HCT116 (cell line): ENCODE measurements at regions not wholly inside any gene's neighbourhood (a gene's known extent, or its start where the extent isn't known, plus 50 kb on each side); places are given as distances from the start of the nearest gene placed in this dataset.

ENCODE experiments used
- ATAC-seq: fragments of 200-7000 bp; cut with Tn5 transposase; 2 replicates; pipeline ENCODE4 v1.9.1; 2020; ENCODE audit warnings: mild to moderate bottlenecking, moderate library complexity
- BruUV-seq: library from RNA; stranded (reverse); fragments of 400-500 nt; replicated peaks from 2 replicates; lab custom pipeline; 2021; lab: Mats Ljungman, UMichigan
- CTCF ChIA-PET: fragments of 300-600 bp; sonication (Branson Sonifier 250); formaldehyde crosslinking; loops from one replicate; lab custom pipeline; 2021; ENCODE audit warnings: antibody characterized with exemption; lab: Charles Lee
- POLR2A ChIA-PET: fragments of 300-600, 350-600 bp; sonication (Branson Sonifier 250); formaldehyde crosslinking; loops from one replicate; lab custom pipeline; 2021; ENCODE audit warnings: antibody characterized with exemption; lab: Charles Lee
- RAD21 ChIA-PET, 2 experiments: fragments of 300-600 bp; sonication (Branson Sonifier 250); formaldehyde crosslinking; loops; one replicate each; lab custom pipeline; 2023; ENCODE audit warnings: low total read pairs in 2 of 2; ENCODE audit not compliant: uncharacterized antibody in 2 of 2, unreplicated experiment in 2 of 2, low non-redundant PET in 1 of 2; lab: Charles Lee
- DNase-seq: peaks from one replicate; pipeline ENCODE4 v3.0.0-alpha.2; 2010; ENCODE audit warnings: low read depth, low spot score
- H2AFZ ChIP-seq: fragments of 200-600 bp; shearing (Covaris generic), sonication (generic); 2 replicates; pipeline ENCODE4 v1.6.1; 2017; ENCODE audit warnings: low read depth, mixed run types, mixed read lengths, antibody characterized with exemption, low read length; ENCODE audit not compliant: poor library complexity, severe bottlenecking
- H3K27ac ChIP-seq: 2 replicates; pipeline ENCODE4 v1.5.1; 2012; ENCODE audit warnings: low read depth, low read length
- H3K27me3 ChIP-seq: fragments of 200-600 bp; sonication (generic); 2 replicates; pipeline ENCODE4 v1.6.1; 2016; ENCODE audit warnings: mixed run types, low read length, mixed read lengths; ENCODE audit not compliant: insufficient read depth
- H3K36me3 ChIP-seq, 2 experiments: fragments of 200-500 bp in 1 of 2; fragments of 200-600 bp in 1 of 2; sonication (Bioruptor generic) in 1 of 2; sonication (generic) in 1 of 2; 2 replicates each; pipeline versions ENCODE4 v1.5.1 to v1.6.1; 2014 to 2016; ENCODE audit warnings: low read length in 2 of 2, inconsistent platforms in 1 of 2, mixed read lengths in 1 of 2, mixed run types in 1 of 2; ENCODE audit not compliant: insufficient read depth in 2 of 2, control insufficient read depth in 1 of 2
- H3K4me1 ChIP-seq, 2 experiments: fragments of 200-600 bp in 1 of 2; sonication (generic) in 1 of 2; 2 replicates each; pipeline versions ENCODE4 v1.5.1 to v1.6.1; 2012 to 2017; ENCODE audit warnings: low read length in 2 of 2, inconsistent platforms in 1 of 2, mild to moderate bottlenecking in 1 of 2, mixed read lengths in 1 of 2, mixed run types in 1 of 2, moderate library complexity in 1 of 2; ENCODE audit not compliant: insufficient read depth in 2 of 2, control insufficient read depth in 1 of 2
- H3K4me2 ChIP-seq: fragments of 200-600 bp; sonication (generic); 2 replicates; pipeline ENCODE4 v1.6.1; 2017; ENCODE audit warnings: mixed run types, low read length, mixed read lengths
- H3K4me3 ChIP-seq, 2 experiments: fragments of 200-600 bp in 1 of 2; sonication (generic) in 1 of 2; replicated peaks in 1 of 2; 2 replicates each; pipeline ENCODE4 v1.5.1; 2011 to 2016; ENCODE audit warnings: low read length in 2 of 2, control low read depth in 1 of 2, low read depth in 1 of 2, mild to moderate bottlenecking in 1 of 2, mixed read lengths in 1 of 2, mixed run types in 1 of 2
- H3K79me2 ChIP-seq: fragments of 200-600 bp; sonication (generic); 2 replicates; pipeline ENCODE4 v1.6.1; 2017; ENCODE audit warnings: mild to moderate bottlenecking, mixed run types, low read length, moderate library complexity, mixed read lengths; ENCODE audit not compliant: insufficient read depth
- H3K9ac ChIP-seq: fragments of 200-600 bp; sonication (generic); 2 replicates; pipeline ENCODE4 v1.6.1; 2016; ENCODE audit warnings: low read length, mixed read lengths
- H3K9me2 ChIP-seq: fragments of 200-600 bp; sonication (generic), shearing (Covaris generic); 2 replicates; pipeline ENCODE4 v1.6.1; 2017; ENCODE audit warnings: mixed run types, mild to moderate bottlenecking, moderate library complexity; ENCODE audit not compliant: insufficient read depth
- H3K9me3 ChIP-seq, 2 experiments: fragments of 200-500 bp in 1 of 2; fragments of 200-600 bp in 1 of 2; sonication (Bioruptor generic) in 1 of 2; sonication (generic) in 1 of 2; 2 replicates each; pipeline ENCODE4 v1.6.1; 2014 to 2017; ENCODE audit warnings: low read length in 2 of 2, mixed read lengths in 2 of 2, inconsistent platforms in 1 of 2, low read depth in 1 of 2, mild to moderate bottlenecking in 1 of 2, mixed run types in 1 of 2, moderate library complexity in 1 of 2; ENCODE audit not compliant: control insufficient read depth in 1 of 2, insufficient read depth in 1 of 2
- H4K20me1 ChIP-seq: fragments of 200-600 bp; sonication (generic), shearing (Covaris generic); 2 replicates; pipeline ENCODE4 v1.6.1; 2017; ENCODE audit warnings: mixed run types, mild to moderate bottlenecking, moderate library complexity; ENCODE audit not compliant: insufficient read depth
- ATF3 ChIP-seq: IDR thresholded peaks from 2 replicates; pipeline ENCODE4 v1.6.1; 2012
- CEBPB ChIP-seq: IDR thresholded peaks from 2 replicates; pipeline ENCODE4 v1.6.1; 2012; ENCODE audit warnings: low read depth
- CTCF ChIP-seq, 3 experiments: fragments of 200-600 bp in 1 of 3; sonication (generic) in 1 of 3; IDR thresholded peaks in 2 of 3; conservative IDR thresholded peaks in 1 of 3; 2 replicates each; pipeline ENCODE4 v1.5.1; 2012 to 2017; ENCODE audit warnings: low read depth in 2 of 3, low read length in 2 of 3, antibody characterized with exemption in 1 of 3, borderline replicate concordance in 1 of 3, control low read depth in 1 of 3, mild to moderate bottlenecking in 1 of 3, mixed read lengths in 1 of 3, mixed run types in 1 of 3, moderate library complexity in 1 of 3; ENCODE audit not compliant: insufficient read depth in 1 of 3
- EGR1 ChIP-seq: IDR thresholded peaks from 2 replicates; pipeline ENCODE4 v1.6.1; 2012; ENCODE audit warnings: low read depth
- ELF1 ChIP-seq: IDR thresholded peaks from 2 replicates; pipeline ENCODE4 v1.6.1; 2012; ENCODE audit warnings: low read depth, borderline replicate concordance
- EZH2 ChIP-seq: fragments of 200-600 bp; sonication (generic); IDR thresholded peaks from 2 replicates; pipeline ENCODE4 v1.6.1; 2017; ENCODE audit warnings: antibody characterized with exemption, mixed run types
- EZH2phosphoT487 ChIP-seq: fragments of 200-600 bp; IDR thresholded peaks from 2 replicates; pipeline ENCODE4 v1.6.1; 2018; ENCODE audit warnings: antibody characterized with exemption, borderline replicate concordance
- FOSL1 ChIP-seq: IDR thresholded peaks from 2 replicates; pipeline ENCODE4 v1.6.1; 2012; ENCODE audit warnings: low read depth
- MAX ChIP-seq: IDR thresholded peaks from 2 replicates; pipeline ENCODE4 v1.6.1; 2012
- POLR2A ChIP-seq: IDR thresholded peaks from 2 replicates; pipeline ENCODE4 v1.7.0; 2011; ENCODE audit warnings: borderline replicate concordance; ENCODE audit not compliant: insufficient read depth, insufficient read length; ENCODE audit errors: extremely low read depth
- POLR2AphosphoS5 ChIP-seq: IDR thresholded peaks from 2 replicates; pipeline ENCODE4 v1.6.1; 2011; ENCODE audit warnings: mild to moderate bottlenecking, low read depth, low read length, moderate library complexity
- SIN3A ChIP-seq: IDR thresholded peaks from 2 replicates; pipeline ENCODE4 v1.6.1; 2012; ENCODE audit warnings: low read depth
- SP1 ChIP-seq: IDR thresholded peaks from 2 replicates; pipeline ENCODE4 v1.6.1; 2012; ENCODE audit warnings: low read depth
- YY1 ChIP-seq: IDR thresholded peaks from 2 replicates; pipeline ENCODE4 v1.6.1; 2011; ENCODE audit warnings: low read length, low read depth, moderate library complexity, mild to moderate bottlenecking; ENCODE audit not compliant: insufficient replicate concordance; ENCODE audit errors: extremely low read depth
- ZFX ChIP-seq: fragments of 450-650 bp; IDR thresholded peaks from 2 replicates; pipeline ENCODE4 v1.6.1; 2017
- ZNF274 ChIP-seq: fragments of 200-500 bp; sonication (Bioruptor generic); IDR thresholded peaks from 2 replicates; pipeline ENCODE4 v1.6.1; 2014; ENCODE audit warnings: mild to moderate bottlenecking, low read depth, low read length, inconsistent platforms
- intact Hi-C: fragments of 100-400 bp; cut with micrococcal nuclease; formaldehyde crosslinking; loops from 2 replicates; pipeline ENCODE4 v1.10.0; 2022

DNA sequence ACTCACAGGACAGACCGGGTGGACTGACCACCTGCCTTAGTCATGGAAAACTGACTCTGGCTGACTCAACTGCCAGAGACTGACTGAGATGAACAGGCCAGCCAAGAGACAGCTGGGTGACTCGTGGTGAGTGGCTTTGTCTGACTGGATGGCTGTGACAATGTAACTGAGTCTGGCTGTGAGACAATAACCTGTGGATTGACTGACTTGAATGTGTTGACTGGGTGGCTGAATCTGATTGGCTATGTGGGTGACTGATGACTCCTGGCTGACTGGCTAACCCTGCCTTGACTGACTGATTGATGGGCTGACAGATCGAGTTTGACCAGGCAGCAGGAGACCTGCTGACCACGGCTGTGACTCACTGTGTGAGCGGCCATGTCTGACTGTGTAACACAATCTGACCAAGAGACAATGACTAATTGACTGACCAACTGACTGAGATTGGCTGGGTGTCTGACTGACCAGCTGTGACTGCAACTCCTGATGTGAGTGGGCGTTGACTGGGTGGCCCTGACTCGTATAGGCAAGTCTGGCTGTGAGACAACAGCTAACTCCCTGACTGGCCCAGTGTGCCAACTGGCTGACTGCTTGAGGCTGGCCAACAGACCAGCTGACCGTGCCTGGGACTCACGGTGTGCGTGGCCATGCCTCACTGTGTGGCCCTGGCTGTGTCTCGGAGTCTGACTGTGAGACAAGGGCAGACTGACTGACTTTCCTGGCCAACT lies 509.1 kb downstream of the SHQ1 start (continued):
- TF ChIP-seq EZH2phosphoT487 (no peak), FOSL1 (peak; percentile 79), EGR1 (peak; percentile 92), ELF1 (no peak)
- TF ChIP-seq, all 23 proteins: peak for 9

- Histone ChIP-seq H3K9me3 (peaks cover 0 to 8% of the 10 kb centered on the region in 2 experiments; a peak in 1 of 4 replicates), H4K20me1 (no peaks in the 10 kb centered on the region), H3K4me3 (peak overlapping the region in 1 of 2 experiments; percentile 7; a peak in 1 of 4 replicates), H3K79me2 (no peaks in the 10 kb centered on the region), H3K27ac (peak overlapping the region; percentile 42), H3K4me1 (peaks cover 11 to 34% of the 10 kb centered on the region in 2 experiments; a peak in 3 of 4 replicates), H3K9me2 (no peaks in the 10 kb centered on the region), H2AFZ (peak overlapping the region; percentile 63), H3K27me3 (no peaks in the 10 kb centered on the region), H3K4me2 (peak overlapping the region; percentile 54), H3K36me3 (no peaks in the 10 kb centered on the region), H3K9ac (no peak overlapping the region)
- ChIA-PET RAD21 (no interaction called here), POLR2A (no interaction called here), CTCF (no interaction called here)
- intact Hi-C loops, result no loop called here
- BruUV-seq, result no TSS peak
- DNase-seq (peak; percentile 12), ATAC-seq (no peak; the same call in 1 of the 2 replicates)
- TF ChIP-seq ATF3, result no peak
- no peak for TF ChIP-seq CEBPB
- no peak for TF ChIP-seq YY1
- TF ChIP-seq CTCF (IDR thresholded peaks at IDR 0.05 in 2 of 3, conservative IDR thresholded peaks at IDR 0.05 in 1 of 3; ENCODE audit: borderline replicate concordance in 1 of 3, insufficient read depth in 1 of 3, low read depth in 2 of 3, low read length in 2 of 3), result no peak
- TF ChIP-seq FOSL1, result no peak
- TF ChIP-seq ZFX, result no peak
- TF ChIP-seq POLR2AphosphoS5, result no peak
- no peak for TF ChIP-seq MAX
- no peak for TF ChIP-seq SIN3A
- no peak for TF ChIP-seq EZH2phosphoT487
- no peak for TF ChIP-seq SP1
- TF ChIP-seq ZNF274, result no peak
- no peak for TF ChIP-seq EZH2
- TF ChIP-seq POLR2A, result no peak
Measured at GRCh38 chr3:72338082-72338941, 509.9 kb downstream of the SHQ1 start.
